Glomerular visceral epithelial cell (primary cell): ENCODE measurements at regions not wholly inside any gene's neighbourhood (a gene's known extent, or its start where the extent isn't known, plus 50 kb on each side); places are given as distances from the start of the nearest gene placed in this dataset.
"Not testable (repeated sequence)": the region's sequence is repeated elsewhere in the genome, so short reads cannot be mapped to it uniquely, and the experiment has no call there.

Experiments used
- DNase-seq: peaks from one replicate; pipeline ENCODE4 v3.0.0-alpha.2; 2016; ENCODE audit errors: extremely low spot score

DNA sequence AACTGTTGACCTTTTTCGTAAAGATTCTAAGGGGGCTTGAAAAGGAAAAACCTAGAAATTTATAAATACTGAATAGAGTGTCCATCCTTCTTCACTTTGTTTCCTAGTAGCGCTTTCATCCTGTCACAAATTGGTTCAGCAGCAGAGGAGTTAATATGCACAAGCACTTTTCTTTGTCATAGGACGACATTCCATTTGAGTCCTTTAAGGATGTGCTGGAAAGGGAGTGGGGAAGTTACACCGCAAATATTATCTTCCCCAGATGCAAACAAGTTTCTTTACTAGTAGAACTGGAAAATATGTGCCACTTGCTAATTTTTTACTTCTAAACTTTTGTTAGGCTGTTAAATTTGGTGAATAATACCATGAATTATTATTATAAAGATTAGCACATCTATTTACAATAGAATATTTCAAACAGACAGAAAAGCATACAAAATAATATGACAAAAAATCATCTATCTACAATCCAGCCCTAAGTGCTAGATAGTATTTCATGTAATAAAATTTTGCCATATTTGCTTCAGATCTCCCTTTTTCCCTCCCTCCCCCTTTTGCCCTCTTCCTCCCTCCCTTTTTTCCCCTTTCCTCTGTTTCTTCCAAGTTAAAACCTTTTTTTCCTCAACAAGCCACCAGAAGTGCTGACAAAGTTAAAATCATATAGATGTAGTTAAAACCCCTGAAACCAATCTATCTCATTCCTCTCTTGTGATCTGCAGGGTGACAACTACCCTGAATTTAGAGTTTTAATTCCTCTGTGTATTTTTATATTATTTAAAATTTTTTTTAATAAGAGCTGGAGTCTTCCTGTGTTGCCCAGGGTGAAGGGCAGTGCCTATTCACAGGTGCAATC, 50.5 kb upstream of the MAP4K3 start:
- DNase-seq = no peak

DNA sequence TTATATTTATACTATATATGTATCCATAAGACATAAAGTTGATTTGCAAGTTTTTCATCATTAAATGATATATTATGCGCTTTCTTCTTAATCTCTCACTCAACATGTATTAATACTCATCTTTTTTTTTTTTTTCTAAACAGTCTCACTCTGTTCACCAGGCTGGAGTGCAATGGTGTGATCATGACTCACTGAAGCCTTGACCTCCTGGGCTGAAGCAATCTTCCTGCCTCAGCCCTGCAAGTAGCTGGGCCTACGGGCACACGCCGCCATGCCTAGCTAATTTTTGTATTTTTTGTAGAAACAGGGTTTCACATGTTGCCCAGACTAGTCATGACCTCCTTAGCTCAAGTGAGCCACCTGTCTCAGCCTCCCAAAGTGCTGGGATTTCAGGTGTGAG, 51.4 kb upstream of the MAP4K3 start:
- DNase-seq = peak; percentile 75

DNA sequence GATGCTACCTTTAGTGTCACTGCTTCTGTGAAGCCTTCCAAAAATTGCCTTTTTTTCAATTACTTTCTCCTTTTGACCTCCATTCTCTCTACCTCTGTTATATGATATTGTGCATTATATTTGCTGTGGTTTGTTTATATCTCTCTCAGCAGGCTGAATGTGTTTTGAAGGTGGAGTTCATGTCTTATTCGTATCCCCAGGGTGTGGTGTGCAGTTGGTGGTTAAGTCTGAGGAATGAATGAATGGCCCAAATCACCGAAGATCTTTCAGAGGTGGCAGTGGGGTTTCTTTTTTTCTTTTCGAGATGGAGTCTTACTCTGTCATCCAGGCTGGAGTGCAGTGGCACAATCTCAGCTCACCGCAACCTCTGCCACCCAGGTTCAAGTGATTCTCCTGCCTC, 53.5 kb upstream of the MAP4K3 start:
- DNase-seq = no peak

DNA sequence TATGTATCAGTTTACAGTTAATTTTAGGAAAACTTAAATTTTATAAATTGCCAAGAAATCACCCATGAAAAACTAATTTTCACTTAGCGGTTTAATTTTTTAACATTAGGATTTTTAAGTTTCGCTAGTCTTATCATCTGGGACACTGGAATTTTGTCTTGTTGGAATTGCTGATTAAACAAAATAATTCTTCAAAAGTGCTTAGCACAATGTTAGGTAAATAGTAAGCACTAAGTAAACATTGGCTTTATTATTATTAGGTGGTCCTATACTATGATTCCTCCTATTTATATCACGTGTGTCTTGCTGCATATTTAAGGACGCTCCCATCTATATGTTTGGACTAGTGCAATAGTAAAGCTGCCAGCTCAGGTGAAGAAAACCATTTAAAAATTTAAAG, 54.6 kb upstream of the MAP4K3 start:
- DNase-seq = no peak

DNA sequence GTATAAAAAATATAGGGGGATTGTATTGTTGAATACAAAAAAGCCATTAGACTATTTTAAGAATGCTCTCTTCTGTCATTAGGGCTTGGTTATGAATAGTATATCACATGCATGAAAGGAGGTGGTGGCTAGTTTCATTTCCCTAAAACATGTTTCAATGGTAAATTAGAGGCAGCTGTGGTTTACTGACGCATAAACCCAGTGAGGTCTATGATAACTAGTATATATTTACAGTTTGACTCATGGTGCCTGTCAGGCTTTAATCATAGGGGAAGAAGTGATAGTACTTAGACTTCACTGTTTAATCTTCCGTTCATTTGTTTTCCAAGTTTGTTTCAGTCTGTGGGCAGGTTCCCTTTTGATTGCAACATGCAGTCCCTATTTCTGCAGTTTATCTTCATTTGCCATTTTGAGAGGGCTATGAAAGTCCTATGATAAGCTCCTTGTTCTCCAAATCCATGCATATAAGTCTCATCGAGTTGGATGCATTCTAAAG, 55.1 kb upstream of the MAP4K3 start:
- peak; percentile 78 for DNase-seq

DNA sequence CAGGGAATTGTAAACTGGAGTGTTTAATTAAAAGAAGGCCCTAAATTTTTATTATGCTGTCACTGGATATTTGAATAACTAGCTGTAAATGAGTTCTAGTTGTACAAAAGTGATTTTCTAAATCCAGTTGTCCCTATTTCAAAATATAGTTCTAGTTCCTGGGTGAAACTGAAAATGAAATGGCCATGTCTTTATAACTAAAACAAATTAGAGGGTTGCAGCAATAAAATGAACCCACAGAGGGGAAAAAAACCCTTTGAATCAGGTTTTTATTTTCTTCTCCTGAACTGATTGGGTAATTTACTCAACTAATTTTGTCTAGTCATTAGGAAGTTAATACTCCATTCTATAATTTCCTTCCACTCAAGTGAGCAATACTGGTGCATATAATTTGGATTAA, 55.6 kb upstream of the MAP4K3 start:
- DNase-seq = no peak

DNA sequence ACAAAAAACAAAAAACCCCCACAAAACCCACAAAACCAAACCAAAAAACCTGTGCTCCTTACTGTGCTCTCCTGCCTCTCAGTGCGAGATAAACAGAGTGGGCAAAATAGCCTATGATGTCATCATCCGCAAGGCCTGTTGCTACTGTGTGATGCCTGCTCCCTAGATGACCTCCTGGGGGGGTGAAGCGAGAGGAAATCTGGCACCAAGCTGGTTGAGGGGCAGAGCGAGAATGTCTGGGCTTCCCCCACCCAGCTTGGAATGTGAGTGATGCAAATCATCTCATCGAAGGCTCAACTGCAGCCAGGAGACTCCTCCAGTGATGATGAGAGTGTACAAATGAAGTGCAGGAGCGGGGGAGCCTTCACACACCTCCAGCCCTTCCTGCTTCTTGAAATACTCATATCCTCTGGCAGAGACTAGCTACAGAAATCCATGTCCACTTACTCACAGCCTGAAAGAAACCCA, 57.7 kb upstream of the MAP4K3 start:
- DNase-seq = peak; percentile 96

DNA sequence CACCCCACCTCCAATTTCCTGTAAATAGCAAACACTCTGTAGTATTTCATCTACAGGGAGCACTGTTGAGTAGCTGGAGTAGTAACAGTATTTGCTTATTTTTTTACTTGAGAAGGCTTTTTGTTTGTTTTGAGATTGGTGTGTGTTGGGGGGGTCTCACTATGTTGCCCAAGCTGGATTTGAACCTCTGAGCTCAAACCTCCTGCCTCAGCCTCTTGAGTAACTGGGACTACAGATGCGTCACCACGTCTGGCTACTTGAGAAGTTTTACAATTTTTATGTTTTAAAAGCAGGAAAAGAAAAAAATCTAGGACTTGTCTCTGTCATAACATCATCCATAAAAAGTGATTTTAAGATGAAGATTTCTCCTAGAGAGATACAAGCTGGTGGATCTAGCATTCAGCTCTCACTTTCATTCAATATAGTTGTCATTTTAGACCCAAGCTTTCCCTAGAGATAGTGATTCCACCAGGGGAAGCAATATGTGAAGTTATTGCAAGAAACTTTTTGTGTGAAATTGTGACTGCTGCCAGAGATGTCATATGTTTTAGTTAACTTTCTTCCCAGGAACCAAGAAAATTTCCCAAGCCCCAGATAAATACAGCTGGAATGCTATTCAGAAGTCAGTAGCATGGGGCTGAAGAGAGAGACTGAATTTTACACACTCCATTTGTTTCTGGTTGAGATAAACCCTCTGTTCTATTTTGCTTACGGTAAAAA, 60.2 kb upstream of the MAP4K3 start:
- DNase-seq = no peak

DNA sequence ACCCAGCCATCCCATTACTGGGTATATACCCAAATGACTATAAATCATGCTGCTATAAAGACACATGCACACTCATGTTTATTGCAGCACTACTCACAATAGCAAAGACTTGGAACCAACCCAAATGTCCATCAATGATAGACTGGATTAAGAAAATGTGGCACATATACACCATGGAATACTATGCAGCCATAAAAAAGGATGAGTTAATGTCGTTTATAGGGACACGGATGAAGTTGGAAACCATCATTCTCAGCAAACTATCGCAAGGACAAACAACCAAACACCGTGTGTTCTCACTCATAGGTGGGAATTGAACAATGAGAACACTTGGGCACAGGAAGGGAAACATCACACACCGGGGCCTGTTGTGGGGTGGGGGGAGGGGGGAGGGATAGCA, 61.1 kb upstream of the MAP4K3 start:
- not testable (repeated sequence) for DNase-seq

DNA sequence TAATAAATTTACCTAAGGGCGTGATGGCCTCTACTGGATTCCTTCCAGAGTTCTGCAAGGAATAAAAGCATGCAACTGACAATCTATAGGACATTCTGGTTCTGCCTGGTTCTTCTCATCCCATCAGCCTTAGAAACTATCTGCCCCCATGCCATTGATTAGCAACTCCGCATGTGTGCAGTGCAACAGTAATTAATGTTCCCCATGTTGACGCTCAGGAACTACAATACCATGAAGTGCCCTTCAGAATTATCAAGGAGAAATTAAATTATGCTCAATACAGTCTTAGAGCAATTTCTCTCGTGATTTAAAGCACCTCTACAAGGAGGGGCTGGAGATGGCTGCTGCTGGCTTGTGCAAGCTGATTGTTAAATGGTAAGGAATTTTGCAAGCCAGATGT, 61.7 kb upstream of the MAP4K3 start:
- DNase-seq = no peak

DNA sequence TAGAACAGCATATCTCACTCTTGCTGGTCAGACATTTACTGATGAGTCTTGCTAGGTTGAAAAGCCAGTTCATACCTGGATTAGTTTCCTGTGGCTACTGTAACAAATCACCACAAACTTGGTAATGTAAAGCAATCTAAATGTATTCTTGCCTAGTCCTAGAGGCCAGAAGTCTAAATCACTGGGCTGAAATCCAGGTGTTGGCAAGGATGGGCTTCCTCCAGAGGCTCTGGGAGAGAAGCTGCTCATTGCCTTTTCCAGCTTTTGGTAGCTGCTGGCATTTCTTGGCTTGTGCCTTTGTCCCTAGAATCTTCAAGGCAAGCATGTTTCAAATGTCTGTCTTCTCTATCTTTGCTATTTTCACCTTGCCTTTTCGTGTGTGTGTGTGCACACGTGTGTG, 62.3 kb upstream of the MAP4K3 start:
- no peak for DNase-seq

DNA sequence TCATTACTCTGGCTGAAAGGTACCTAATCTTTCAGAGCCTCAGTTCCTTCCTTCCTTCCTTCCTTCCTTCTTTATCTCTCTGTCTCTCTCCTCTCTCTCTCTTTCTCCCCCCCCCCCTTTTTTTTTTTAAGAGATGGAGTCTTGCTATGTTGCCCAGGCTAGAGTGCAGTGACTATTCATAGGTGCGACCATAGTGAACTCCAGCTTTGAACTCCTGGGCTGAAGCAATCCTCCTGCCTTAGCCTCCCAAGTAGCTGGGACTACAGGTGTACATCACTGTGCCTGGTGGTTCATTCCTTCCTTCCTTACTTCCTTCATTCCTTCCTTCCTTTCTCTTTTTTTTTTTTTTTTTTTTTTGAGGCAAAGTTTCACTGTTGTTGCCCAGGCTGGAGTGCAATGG, 64.3 kb upstream of the MAP4K3 start:
- no peak for DNase-seq

DNA sequence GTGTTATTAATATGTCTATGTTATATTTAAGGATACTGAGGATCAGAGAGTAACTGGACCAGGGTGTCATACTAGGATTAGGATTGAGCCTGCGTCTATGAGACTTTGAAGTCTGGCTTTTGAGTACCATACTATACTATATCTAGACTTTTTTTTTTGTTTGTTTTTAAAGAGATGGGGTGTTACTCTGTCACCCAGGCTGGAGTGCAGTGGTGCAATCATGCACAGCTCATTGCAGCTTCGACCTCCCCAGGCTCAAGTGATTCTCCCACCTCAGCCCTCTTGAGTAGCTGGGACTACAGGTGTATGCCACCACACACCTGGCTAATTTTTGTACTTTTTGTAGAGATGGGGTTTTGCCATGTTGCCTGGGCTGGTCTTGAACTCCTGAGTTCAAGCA, 66.2 kb upstream of the MAP4K3 start:
- DNase-seq = no peak

DNA sequence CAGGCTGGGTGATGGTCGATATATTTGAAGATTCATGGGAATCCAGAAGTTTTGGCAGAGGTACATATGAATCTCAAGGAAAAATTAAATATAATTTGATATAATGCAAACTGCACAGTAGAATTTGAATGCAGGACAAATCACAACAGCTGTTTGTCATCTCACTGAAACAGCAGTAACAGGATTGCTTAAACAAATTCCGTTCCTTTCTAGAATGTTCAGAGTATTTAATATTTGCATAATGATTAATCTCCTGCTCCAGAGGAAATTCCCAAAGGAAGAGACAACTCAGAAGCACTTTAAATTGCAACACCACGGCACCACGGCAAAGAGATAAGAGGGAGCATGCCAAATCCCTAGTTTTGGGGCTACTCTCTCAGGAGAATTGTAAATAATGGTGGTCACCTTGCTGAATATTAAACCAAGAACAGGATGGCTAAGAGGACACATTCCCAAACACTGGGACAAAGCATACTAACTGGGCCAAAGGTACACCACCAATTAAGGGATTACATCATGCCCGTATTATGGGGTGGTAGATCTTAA, 67.8 kb upstream of the MAP4K3 start:
- peak; percentile 42 for DNase-seq

DNA sequence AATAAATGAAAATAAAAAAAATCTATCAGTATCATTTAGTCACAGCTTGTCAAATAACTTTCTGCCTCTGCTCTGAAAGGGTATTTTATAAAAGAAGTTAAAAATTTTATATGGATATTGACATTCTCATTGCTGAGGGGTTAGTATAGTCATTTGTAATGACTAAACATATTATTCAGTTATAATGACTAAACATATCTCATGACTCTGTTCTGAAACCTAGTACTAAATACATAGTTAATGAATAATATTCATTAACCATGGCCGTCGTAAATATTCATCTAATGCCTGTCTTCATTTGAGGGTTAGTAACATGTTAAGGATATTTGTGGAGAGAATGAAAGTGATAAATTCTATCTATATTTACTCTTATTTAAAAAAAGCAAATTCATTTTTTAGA, 69.1 kb upstream of the MAP4K3 start:
- no peak for DNase-seq

DNA sequence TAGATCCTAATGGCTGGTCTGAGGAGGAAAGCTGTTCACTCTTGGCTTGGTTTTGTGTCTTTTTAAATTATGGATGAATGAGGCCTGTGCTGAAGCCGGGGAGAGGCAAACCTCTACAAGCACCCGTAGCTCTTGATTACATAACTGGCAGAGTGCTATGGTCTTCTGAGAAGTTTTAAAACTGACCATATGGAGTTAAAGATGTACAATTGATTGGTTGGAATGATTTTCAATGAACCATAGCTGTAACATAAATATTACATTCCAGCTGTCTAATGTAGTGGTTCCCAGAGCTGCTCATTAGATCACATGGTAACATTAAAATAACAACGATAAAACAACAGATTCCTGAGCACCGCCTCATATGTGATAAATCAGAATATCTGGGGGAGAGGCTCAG, 71.1 kb upstream of the MAP4K3 start:
- no peak for DNase-seq

DNA sequence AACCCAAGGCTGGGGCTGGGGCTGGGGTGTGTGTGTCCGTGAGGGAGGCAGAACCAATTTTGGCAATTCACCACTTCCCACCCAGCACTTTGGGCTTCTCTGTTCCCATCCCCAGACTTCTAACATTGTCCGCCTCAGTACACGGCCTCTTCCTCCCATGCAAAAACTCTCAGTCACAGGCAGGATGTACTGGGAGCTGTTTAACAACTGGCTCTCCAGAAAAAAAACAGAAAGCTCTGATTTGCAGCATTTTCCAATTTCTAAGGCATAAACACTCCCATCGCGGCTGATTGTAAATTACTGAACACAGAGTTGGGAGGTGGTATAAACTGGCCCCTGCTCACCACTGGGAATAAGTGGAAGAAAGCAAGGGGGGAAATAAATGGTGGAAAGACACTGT, 73.1 kb upstream of the MAP4K3 start:
- no peak for DNase-seq

DNA sequence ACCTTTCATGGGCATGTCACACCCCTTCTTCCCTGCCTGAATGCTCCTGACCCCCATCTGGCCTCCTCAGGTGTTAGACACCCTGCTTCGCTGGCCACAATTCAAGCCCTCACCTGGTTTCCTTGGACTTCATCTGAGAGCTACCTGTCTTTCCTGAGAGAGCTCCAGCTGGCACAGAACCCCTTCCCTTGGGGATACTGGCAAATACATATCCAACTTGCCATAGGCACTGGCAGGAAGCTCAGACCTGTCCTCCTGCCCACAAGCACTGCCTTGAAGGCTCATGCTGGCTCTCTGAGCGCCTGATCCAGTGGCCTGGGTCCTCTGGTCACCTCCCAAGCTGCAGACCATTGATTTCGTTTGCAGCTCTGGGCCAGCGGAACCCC, 74.1 kb upstream of the MAP4K3 start:
- no peak for DNase-seq

DNA sequence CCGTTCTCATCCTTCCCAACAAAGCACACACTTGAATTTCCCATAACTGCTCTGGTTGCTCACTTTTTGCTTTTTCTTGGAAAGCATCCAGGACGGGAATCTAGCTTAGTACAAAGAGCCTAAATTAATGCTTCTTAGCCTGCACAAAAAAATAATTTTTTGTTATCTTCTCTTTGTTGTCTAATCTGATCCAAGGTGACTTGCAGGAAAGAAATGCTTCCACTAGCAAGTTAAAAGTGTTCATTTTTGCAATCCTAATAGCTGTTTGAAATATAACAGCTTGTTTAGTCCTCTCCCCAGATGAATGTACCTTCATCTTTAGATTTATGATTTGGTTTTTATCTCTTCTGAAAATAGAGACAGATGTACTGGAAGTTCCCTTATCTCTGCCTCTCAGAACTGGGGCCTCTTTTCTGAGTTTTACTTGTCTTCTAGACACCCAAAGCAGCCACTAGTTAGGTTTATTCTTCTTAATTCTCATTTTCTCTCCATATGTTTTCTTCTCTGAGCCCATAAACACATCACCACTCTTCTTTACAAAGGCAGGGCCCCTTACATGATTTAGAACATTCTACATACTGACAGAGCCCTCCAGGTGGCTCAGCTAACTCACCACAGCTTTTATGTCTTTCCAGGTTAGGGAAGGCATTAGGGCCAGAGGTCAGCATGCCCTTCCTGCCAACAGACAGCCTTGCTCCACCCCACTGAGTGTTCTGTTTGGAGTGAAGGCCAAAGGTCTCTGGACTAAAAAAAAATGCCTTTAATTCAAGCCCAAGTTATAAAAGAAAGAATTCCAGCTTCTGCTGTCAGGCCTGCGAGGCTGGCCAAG, 74.7 kb upstream of the MAP4K3 start:
- DNase-seq = no peak

DNA sequence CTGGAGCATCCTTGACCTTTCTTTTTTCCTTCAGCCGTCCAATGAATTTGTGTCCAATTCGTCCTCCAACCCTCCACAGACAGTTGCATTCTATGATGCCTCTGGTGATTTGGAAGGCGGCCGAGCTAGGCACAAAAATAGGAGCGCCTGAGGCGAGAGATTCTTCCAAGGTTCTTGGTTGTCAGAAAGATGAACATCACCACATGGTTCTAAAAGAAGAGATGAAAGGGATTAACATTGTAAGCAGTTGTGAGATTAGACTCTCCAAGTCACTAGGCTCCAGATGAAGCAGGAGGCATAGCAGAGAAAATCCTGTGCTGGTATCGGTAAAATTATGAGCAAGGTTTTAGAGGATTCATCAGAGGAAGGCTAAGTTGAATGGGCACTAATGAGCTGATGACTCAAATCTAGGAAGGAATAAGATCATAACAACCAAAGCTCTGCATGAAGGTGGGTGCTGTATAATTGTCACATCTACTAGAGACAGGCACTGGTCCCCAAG, 75.4 kb upstream of the MAP4K3 start:
- DNase-seq = no peak

DNA sequence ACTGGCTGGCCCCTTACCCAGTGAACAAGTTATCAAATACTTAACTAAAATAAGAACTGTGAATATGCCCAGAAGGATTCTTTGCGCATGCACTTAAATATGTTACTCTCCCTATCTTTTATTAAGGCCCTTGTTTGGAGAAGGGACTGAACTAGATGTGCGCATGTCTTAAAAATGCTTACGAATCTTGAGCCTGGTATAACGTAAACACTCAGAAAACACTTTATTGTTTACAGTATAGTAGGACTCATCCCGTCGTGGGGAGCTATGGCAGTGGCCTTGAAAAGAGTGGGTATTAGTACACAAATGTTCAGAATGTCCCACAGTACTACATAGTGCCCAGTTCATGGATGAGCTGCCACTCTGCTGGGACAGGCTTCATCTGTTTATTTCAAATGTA, 75.9 kb upstream of the MAP4K3 start:
- no peak for DNase-seq

DNA sequence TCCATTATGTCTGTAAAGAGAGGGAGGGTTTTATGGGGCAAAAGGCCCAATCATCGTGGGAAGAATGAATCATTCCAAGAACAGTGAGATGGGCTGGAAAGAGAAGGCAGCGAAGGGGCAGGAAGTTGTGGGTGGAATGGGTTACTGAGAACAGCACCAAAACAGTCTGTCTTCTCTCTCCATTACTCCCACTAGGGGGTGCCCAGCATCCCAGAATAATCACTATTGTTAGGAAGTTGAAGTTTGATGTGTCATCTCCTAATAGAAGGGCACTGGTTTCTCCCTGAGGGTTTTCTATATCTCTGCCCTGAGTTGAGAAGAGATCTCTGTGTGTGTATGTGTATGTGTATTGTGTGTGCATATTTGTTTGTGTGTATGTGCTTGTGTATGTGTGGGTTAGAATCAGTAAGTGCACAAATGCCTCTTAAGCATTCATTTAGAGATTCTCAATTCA, 76.6 kb upstream of the MAP4K3 start:
- DNase-seq = peak; percentile 91
